ENCODE measurements at regions not wholly inside any gene's neighbourhood (a gene's known extent, or its start where the extent isn't known, plus 50 kb on each side); places are given as distances from the start of the nearest gene placed in this dataset.
"Not testable (repeated sequence)": the region's sequence is repeated elsewhere in the genome, so short reads cannot be mapped to it uniquely, and the experiment has no call there.

DNA sequence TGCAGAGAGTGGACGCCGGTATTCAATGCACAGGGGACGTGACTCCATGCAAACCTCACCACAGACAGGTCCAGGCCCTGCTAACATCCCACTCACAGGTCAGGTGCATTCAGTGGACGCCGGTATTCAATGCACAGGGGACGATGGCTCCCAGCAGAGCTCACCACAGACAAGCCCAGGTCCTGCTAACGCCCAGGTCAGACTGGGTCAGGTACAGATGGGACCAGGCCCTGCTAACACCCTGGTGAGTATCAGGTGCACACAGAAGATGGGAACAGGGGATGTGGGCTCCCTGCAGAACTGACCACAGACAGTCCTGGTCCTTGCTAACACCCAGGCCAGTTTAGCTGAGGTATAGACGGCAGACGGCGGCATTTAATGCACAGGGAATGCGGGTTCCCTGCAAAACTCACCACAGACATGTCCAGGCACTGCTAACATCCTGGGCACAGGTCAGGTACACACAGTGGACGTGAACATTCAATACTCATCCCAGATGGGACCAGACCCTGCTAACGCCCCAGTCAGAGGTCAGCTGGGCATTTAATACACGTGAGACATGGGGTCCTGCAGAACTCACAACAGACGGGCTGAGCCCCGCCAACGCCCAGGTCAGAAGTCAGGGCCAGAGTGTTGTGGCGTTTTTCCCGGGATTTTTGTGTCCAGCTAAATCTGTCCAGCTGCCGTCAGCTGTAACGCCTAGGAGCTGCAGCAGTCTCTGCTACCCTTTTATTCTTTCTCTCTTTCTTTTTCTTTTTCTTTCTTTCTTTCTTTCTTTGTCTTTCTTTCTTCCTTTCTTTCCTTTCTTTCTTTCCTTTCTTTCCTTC, 99.2 kb downstream of the SHOX start:
- Histone ChIP-seq H3K4me3 (no peak overlapping the region), H3K27ac (no peak overlapping the region)
- no peak for DNase-seq (ENCODE audit: low spot score)
- TF ChIP-seq, protein P1, sequence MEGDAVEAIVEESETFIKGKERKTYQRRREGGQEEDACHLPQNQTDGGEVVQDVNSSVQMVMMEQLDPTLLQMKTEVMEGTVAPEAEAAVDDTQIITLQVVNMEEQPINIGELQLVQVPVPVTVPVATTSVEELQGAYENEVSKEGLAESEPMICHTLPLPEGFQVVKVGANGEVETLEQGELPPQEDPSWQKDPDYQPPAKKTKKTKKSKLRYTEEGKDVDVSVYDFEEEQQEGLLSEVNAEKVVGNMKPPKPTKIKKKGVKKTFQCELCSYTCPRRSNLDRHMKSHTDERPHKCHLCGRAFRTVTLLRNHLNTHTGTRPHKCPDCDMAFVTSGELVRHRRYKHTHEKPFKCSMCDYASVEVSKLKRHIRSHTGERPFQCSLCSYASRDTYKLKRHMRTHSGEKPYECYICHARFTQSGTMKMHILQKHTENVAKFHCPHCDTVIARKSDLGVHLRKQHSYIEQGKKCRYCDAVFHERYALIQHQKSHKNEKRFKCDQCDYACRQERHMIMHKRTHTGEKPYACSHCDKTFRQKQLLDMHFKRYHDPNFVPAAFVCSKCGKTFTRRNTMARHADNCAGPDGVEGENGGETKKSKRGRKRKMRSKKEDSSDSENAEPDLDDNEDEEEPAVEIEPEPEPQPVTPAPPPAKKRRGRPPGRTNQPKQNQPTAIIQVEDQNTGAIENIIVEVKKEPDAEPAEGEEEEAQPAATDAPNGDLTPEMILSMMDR (IDR thresholded peaks at IDR 0.05), result no peak

DNA sequence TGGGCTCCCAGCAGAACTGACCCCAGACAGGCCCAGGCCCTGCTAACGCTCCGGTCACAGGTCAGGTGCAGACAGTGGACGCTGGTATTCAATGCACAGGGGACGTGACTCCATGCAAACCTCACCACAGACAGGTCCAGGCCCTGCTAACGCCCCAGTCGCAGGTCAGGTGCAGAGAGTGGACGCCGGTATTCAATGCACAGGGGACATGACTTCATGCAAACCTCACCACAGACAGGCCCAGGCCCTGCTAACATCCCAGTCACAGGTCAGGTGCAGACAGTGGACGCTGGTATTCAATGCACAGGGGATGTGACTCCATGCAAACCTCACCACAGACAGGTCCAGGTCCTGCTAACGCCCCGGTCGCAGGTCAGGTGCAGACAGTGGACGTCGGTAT, 98.5 kb downstream of the SHOX start:
- not testable (repeated sequence) for H3K27ac ChIP-seq; H3K4me3 ChIP-seq; DNase-seq (ENCODE audit: low spot score)

DNA sequence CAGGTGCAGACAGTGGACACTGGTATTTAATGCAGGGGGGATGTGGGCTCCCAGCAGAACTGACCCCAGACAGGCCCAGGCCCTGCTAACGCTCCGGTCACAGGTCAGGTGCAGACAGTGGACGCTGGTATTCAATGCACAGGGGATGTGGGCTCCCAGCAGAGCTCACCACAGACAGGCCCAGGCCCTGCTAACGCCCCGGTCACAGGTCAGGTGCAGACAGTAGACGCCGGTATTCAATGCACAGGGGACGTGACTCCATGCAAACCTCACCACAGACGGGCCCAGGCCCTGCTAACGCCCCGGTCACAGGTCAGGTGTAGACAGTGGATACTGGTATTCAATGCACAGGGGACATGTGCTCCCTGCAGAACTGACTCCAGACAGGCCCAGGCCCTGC, 98.0 kb downstream of the SHOX start:
- H3K4me3 ChIP-seq; DNase-seq (ENCODE audit: low spot score); H3K27ac ChIP-seq: not testable (repeated sequence)

DNA sequence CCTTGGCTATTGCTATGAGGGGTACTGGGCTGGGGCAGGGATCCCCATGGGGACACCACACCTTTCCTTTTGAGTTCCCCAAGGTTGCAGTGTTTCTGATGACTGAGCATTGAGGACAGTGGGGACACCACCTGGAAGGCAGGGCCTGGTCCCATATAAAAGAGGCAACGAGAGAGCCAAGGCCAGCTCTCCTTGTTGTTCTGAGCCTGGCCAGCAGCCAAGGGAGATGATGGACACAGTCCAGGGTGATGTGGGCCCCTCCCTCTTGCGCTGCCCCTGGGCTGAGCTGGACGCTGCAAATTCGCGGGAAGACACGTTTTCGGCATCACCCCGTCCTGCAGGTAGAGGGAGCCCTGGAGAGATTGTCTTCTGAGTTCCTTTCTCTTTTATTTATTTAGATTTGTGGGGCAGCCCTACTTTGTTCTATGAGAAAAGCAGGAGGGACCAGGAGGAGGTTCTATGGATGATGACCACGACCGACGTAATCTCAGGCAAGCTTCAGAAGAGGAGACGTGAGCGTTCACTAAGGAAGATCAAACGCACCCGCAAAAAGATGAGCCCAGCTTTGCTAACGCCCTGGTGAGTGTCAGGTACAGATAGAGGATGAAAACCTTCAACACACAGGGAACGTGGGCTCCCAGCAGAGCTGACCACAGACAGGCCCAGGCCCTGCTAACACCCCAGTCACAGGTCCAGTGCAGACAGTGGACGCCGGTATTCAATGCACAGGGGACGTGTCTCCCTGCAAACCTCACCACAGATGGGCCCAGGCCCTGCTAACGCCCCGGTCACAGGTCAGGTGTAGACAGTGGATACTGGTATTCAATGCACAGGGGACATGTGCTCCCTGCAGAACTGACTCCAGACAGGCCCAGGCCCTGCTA, 97.4 kb downstream of the SHOX start:
- H3K27ac ChIP-seq, result no peak overlapping the region
- DNase-seq (ENCODE audit: low spot score), result no peak
- H3K4me3 ChIP-seq, result no peak overlapping the region
- TF ChIP-seq, protein P1 (IDR thresholded peaks at IDR 0.05), result no peak

DNA sequence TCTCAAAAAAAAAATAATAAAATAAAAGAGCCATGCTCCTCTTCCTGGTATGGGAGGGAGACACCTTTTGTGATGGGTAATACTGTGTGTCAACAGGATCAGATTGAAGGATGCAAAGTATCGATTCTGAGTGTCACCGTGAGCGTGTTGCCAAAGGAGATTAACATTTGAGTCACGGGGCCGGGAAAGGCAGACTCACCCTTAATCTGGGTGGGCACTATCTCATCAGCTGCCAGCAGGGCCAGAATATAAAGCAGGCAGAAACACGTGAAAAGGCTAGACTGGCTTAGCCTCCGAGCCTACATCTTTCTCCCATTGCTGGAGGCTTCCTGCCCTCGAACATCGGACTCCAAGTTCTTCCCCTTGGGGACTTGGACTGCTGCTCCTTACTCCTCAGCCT, 95.4 kb downstream of the SHOX start:
- H3K27ac ChIP-seq, result no peak overlapping the region
- TF ChIP-seq, protein P1 (IDR thresholded peaks at IDR 0.05), result no peak
- no peak overlapping the region for H3K4me3 ChIP-seq
- no peak for DNase-seq (ENCODE audit: low spot score)

DNA sequence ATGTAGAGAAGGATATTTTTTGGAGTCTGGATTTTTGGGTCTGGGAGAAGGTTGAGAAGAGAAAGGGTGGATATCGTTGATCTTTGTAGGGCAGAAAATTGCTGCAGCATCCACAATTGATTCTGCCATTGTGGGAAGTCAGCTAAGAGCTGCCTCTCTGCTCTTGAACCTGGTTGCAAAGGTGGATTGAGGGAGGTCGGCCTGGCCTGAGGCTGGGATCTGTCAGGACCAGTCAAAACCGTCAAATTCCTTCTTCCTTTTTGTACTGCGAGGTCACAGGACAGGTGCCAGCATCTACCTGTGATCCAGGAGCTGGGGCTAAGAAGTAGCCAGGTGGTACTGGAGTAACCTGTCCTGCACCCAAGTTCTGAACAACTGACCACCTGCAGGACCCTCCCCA, 93.7 kb downstream of the SHOX start:
- TF ChIP-seq, protein P1 (IDR thresholded peaks at IDR 0.05), result no peak
- Histone ChIP-seq H3K4me3 (no peak overlapping the region), H3K27ac (no peak overlapping the region)
- DNase-seq (ENCODE audit: low spot score), result no peak

DNA sequence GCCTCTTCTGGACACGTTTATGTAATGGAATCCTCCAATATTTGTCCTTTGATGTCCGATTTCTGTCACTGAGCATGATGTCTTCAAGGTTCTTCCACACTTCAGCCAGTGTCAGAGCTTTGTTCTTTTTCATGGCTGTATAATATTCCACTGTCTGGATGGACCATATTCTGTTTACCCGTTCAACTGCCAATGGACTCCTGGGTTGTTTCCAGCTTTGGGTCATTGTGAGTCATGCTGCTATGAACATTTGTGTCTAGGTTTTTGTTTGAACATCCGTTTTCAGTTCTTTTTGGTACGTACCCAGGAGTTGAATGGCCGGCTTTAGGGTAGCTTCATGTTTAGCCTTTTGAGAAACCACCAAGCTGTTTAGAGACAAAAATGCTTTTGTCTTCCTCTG, 93.2 kb downstream of the SHOX start:
- Histone ChIP-seq H3K27ac (no peak overlapping the region), H3K4me3 (no peak overlapping the region)
- TF ChIP-seq, protein P1 (IDR thresholded peaks at IDR 0.05), result no peak
- DNase-seq (ENCODE audit: low spot score), result no peak

DNA sequence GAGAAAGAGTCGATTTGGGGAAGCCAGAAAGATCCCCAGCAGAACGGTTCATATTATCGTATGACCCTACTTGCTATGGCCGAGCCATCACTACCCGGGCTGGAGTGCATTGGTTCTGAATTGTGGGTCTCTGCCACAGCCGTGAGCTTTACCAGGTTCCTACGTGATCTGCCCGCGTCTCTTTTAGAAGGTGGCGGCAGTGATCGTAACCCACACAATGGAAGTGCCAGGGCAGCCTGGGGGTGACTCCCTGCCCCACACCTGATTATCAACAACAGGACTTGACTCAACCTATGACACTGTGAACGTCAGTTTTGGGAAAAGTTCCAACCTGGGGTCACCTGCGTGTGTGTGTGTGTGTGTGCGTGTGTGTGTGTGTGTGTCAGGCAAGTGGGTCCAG, 90.8 kb downstream of the SHOX start:
- TF ChIP-seq, protein P1 (IDR thresholded peaks at IDR 0.05), result no peak
- no peak for DNase-seq (ENCODE audit: low spot score)
- Histone ChIP-seq H3K27ac (no peak overlapping the region), H3K4me3 (no peak overlapping the region)

Measured in coronary artery (tissue), 2 donors.